ENCODE measurements at regions not wholly inside any gene's neighbourhood (a gene's known extent, or its start where the extent isn't known, plus 50 kb on each side); places are given as distances from the start of the nearest gene placed in this dataset.

DNA sequence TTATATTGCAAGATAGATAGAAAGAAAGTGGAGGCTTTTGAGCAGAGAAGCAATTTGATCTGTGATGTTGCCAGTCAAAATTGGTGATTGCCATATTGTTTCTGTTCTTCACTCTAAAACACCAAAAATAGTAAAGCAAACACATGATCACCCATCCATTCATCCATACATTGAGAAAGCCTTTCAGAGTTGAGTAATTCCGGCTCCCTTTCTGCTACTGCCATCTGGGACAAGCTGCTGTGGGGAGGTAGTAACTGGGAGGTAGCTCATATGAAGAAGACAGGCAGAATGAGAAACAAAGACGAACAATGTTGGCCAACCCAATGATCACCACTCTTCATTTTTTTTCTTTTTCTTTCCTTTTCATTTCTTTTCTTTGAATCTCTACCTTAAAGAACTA lies 51.1 kb upstream of the HBS1L start:
- TF ChIP-seq RAD21 (IDR thresholded peaks at IDR 0.05; ENCODE audit: low read depth) = no peak
- TF ChIP-seq, protein P1, sequence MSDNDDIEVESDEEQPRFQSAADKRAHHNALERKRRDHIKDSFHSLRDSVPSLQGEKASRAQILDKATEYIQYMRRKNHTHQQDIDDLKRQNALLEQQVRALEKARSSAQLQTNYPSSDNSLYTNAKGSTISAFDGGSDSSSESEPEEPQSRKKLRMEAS (IDR thresholded peaks at IDR 0.05) = no peak
- TF ChIP-seq FOSL1 (IDR thresholded peaks at IDR 0.05; ENCODE audit: low read depth) = no peak
- TF ChIP-seq, protein P2, sequence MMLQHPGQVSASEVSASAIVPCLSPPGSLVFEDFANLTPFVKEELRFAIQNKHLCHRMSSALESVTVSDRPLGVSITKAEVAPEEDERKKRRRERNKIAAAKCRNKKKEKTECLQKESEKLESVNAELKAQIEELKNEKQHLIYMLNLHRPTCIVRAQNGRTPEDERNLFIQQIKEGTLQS (IDR thresholded peaks at IDR 0.05) = no peak
- no peak for TF ChIP-seq CTCF (IDR thresholded peaks at IDR 0.05 in 2 of 3, conservative IDR thresholded peaks at IDR 0.05 in 1 of 3; ENCODE audit: borderline replicate concordance in 1 of 3, insufficient read depth in 1 of 3, low read depth in 2 of 3, low read length in 2 of 3)
- no peak for TF ChIP-seq EZH2phosphoT487 (IDR thresholded peaks at IDR 0.05; ENCODE audit: borderline replicate concordance)
- no peak for TF ChIP-seq ELF1 (IDR thresholded peaks at IDR 0.05; ENCODE audit: borderline replicate concordance, low read depth)
- no peak for TF ChIP-seq YY1 (IDR thresholded peaks at IDR 0.05; ENCODE audit: extremely low read depth, insufficient replicate concordance, low read depth, low read length)
- no peak for TF ChIP-seq CEBPB (IDR thresholded peaks at IDR 0.05; ENCODE audit: low read depth)
- no peak for TF ChIP-seq POLR2AphosphoS5 (IDR thresholded peaks at IDR 0.05; ENCODE audit: low read depth, low read length)
- no peak for TF ChIP-seq SIN3A (IDR thresholded peaks at IDR 0.05; ENCODE audit: low read depth)
- TF ChIP-seq EZH2 (IDR thresholded peaks at IDR 0.05) = no peak
- no peak for TF ChIP-seq JUND (IDR thresholded peaks at IDR 0.05)
- TF ChIP-seq, protein P3, sequence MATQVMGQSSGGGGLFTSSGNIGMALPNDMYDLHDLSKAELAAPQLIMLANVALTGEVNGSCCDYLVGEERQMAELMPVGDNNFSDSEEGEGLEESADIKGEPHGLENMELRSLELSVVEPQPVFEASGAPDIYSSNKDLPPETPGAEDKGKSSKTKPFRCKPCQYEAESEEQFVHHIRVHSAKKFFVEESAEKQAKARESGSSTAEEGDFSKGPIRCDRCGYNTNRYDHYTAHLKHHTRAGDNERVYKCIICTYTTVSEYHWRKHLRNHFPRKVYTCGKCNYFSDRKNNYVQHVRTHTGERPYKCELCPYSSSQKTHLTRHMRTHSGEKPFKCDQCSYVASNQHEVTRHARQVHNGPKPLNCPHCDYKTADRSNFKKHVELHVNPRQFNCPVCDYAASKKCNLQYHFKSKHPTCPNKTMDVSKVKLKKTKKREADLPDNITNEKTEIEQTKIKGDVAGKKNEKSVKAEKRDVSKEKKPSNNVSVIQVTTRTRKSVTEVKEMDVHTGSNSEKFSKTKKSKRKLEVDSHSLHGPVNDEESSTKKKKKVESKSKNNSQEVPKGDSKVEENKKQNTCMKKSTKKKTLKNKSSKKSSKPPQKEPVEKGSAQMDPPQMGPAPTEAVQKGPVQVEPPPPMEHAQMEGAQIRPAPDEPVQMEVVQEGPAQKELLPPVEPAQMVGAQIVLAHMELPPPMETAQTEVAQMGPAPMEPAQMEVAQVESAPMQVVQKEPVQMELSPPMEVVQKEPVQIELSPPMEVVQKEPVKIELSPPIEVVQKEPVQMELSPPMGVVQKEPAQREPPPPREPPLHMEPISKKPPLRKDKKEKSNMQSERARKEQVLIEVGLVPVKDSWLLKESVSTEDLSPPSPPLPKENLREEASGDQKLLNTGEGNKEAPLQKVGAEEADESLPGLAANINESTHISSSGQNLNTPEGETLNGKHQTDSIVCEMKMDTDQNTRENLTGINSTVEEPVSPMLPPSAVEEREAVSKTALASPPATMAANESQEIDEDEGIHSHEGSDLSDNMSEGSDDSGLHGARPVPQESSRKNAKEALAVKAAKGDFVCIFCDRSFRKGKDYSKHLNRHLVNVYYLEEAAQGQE (IDR thresholded peaks at IDR 0.05; ENCODE audit: low read depth) = no peak
- TF ChIP-seq CBX3 (IDR thresholded peaks at IDR 0.05; ENCODE audit: low read depth) = no peak
- no peak for TF ChIP-seq ZNF274 (IDR thresholded peaks at IDR 0.05; ENCODE audit: low read depth, low read length)
- no peak for TF ChIP-seq SRF (IDR thresholded peaks at IDR 0.05; ENCODE audit: low read depth)

More for the DNA sequence above, 51.1 kb upstream of the HBS1L start:
- H4K20me1 ChIP-seq (ENCODE audit: insufficient read depth) = no peaks in the 10 kb centered on the region
- no peak overlapping the region for H3K4me2 ChIP-seq (ENCODE audit: low read length)
- H3K27me3 ChIP-seq (ENCODE audit: insufficient read depth, low read length) = no peaks in the 10 kb centered on the region
- DNase-seq (ENCODE audit: low read depth, low spot score) = no peak
- H3K9me3 ChIP-seq (ENCODE audit: control insufficient read depth in 1 of 2, insufficient read depth in 1 of 2, low read depth in 1 of 2, low read length in 2 of 2) = no peaks in the 10 kb centered on the region
- no peaks in the 10 kb centered on the region for H3K79me2 ChIP-seq (ENCODE audit: insufficient read depth, low read length)
- no peak overlapping the region for H3K4me3 ChIP-seq (replicated peaks in 1 of 2; ENCODE audit: low read depth in 1 of 2, low read length in 2 of 2)
- no peak overlapping the region for H3K9ac ChIP-seq (ENCODE audit: low read length)
- no peak for ATAC-seq
- H3K36me3 ChIP-seq (ENCODE audit: control insufficient read depth in 1 of 2, insufficient read depth in 2 of 2, low read length in 2 of 2) = no peaks in the 10 kb centered on the region
- intact Hi-C loops (cut with micrococcal nuclease) = no loop called here
- H3K27ac ChIP-seq (ENCODE audit: low read depth, low read length) = no peak overlapping the region
- POLR2A ChIA-PET = no interaction called here
- RAD21 ChIA-PET (ENCODE audit: low non-redundant PET in 1 of 2, low total read pairs in 2 of 2, uncharacterized antibody in 2 of 2, unreplicated experiment in 2 of 2) = no interaction called here
- BruUV-seq (replicated peaks) = no TSS peak
- H3K4me1 ChIP-seq (ENCODE audit: control insufficient read depth in 1 of 2, insufficient read depth in 2 of 2, low read length in 2 of 2) = no peaks in the 10 kb centered on the region
- no peaks in the 10 kb centered on the region for H3K9me2 ChIP-seq (ENCODE audit: insufficient read depth)
- CTCF ChIA-PET = no interaction called here
- no peak overlapping the region for H2AFZ ChIP-seq (ENCODE audit: low read depth, low read length, poor library complexity, severe bottlenecking)
